Dendritic cell treated with granulocyte-macrophage colony-stimulating factor and Interleukin-4, amounts not matched to agents 40 ng/mL and 50 ng/mL, for 4 days (primary cell): ENCODE measurements at regions not wholly inside any gene's neighbourhood (a gene's known extent, or its start where the extent isn't known, plus 50 kb on each side); places are given as distances from the start of the nearest gene placed in this dataset.
A peak's percentile ranks its signal among the peaks of the same experiment; 100 is the strongest.

Experiments
- H3K27ac Mint-ChIP-seq: one replicate; pipeline ENCODE4 v1.8.0; 2022; ENCODE audit warnings: mild to moderate bottlenecking, mixed read lengths
- H3K27me3 Mint-ChIP-seq: one replicate; pipeline ENCODE4 v1.8.0; 2022; ENCODE audit warnings: mild to moderate bottlenecking, mixed read lengths
- H3K36me3 Mint-ChIP-seq: one replicate; pipeline ENCODE4 v1.8.0; 2022; ENCODE audit warnings: low read depth, mixed read lengths
- H3K4me1 Mint-ChIP-seq: one replicate; pipeline ENCODE4 v1.8.0; 2022; ENCODE audit warnings: low read depth, mixed read lengths
- H3K4me3 Mint-ChIP-seq: one replicate; pipeline ENCODE4 v1.8.0; 2022; ENCODE audit warnings: mild to moderate bottlenecking, moderate library complexity, mixed read lengths
- H3K9me3 Mint-ChIP-seq: one replicate; pipeline ENCODE4 v1.8.0; 2022; ENCODE audit warnings: mixed read lengths
- intact Hi-C: fragments of 100-400 bp; cut with micrococcal nuclease; formaldehyde crosslinking; loops from one replicate; pipeline ENCODE4 v1.15.0; 2022

DNA sequence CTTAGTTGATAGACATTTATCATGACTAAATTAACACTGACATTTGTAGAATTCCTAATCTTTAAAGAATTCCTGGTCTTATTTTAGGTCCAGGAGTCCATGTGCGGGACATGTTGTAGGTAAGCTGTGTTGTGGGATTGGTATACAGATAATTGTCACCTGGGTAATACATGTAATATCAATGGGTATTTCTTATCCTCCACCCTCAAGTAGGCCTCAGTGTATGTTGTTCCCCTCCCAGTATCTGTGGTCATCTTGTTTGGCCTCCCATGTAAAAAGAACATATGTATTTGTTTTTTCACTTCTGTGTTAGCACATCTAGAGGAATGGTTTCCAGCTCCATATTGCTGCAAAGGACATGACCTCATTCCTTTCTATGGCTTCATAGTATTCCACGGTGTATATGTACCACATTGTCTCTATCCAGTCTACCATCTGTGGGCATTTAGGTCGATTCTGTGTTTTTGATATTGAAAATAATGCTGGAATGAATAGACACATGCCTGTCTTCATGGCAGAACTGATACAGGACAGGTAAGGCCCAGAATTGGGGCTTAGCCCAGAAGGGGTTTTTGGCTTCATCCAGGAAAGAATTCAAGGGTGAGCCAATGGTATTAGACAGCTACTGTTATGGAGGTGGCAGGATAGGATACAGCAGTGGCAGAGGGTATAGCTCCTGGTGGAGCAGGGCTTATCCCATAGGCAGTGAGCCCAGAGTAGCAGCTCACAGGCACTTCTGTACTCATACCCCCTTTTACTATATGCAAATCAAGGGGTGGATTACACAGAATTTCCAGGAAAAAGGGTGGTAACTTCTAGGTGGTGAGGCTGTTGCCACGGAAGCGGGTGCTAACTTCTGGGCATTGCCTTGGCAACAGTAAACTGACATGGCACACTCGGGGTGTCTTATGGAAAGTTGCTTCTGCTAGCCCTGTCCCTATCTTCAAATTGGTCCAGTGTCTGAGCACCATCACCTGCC lies 66.1 kb upstream of the WDR1 start:
- Mint-ChIP-seq H3K4me1 (peaks cover 57% of the 10 kb centered on the region), H3K4me3 (no peak overlapping the region), H3K9me3 (no peaks in the 10 kb centered on the region), H3K27ac (no peak overlapping the region), H3K27me3 (no peaks in the 10 kb centered on the region), H3K36me3 (no peaks in the 10 kb centered on the region)
- intact Hi-C loops = no loop called here

DNA sequence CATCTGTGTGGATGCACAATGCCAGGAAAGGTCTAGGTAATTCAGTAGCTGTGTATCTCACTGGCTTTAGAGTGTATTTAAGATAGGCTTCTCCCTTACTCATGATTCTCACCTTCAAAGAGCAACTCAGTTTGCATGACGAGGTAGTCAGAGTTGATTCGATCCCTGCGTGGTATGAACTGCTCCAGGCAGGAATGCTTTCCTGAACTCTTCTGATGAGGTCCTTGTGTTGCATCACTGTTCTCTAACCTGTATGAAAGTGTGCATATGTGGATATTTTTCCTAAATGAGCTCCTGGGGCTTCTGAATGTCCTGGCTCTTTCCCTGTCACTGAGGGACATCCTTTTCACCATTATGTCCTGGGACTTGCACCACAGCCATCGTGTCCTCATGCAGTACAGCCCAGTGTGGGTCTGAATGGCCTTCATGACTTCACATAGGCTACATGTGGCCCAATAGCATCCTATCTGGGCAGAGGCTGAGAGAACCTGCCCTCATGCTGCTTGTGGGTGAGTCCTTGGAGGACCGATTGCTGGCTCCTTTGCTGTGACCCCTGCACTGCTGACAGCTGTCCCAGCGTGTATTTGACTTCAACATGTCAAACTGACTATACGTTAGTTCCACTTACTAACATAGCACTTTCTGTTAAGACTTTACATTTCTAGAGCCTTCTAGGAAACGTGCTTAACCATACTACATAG lies 65.3 kb upstream of the WDR1 start:
- intact Hi-C loops = no loop called here
- H3K4me1 Mint-ChIP-seq = peaks cover 56% of the 10 kb centered on the region
- H3K27ac Mint-ChIP-seq = peak overlapping the region; percentile 76
- no peak overlapping the region for H3K4me3 Mint-ChIP-seq
- no peaks in the 10 kb centered on the region for H3K36me3 Mint-ChIP-seq
- H3K27me3 Mint-ChIP-seq = no peaks in the 10 kb centered on the region
- no peaks in the 10 kb centered on the region for H3K9me3 Mint-ChIP-seq

GRCh38 chr4:10180927-10181744 lies 64.5 kb upstream of the WDR1 start:
- Mint-ChIP-seq H3K4me1 (peaks cover 50% of the 10 kb centered on the region), H3K27ac (peak overlapping the region; percentile 76), H3K27me3 (no peaks in the 10 kb centered on the region), H3K36me3 (no peaks in the 10 kb centered on the region), H3K9me3 (no peaks in the 10 kb centered on the region), H3K4me3 (peak overlapping the region; percentile 35)
- intact Hi-C loops = no loop called here

GRCh38 chr4:10180603-10180926 lies 64.0 kb upstream of the WDR1 start:
- H3K27ac Mint-ChIP-seq = peak overlapping the region; percentile 76
- no peaks in the 10 kb centered on the region for H3K36me3 Mint-ChIP-seq
- no peaks in the 10 kb centered on the region for H3K9me3 Mint-ChIP-seq
- no peaks in the 10 kb centered on the region for H3K27me3 Mint-ChIP-seq
- no peak overlapping the region for H3K4me3 Mint-ChIP-seq
- intact Hi-C loops = no loop called here
- H3K4me1 Mint-ChIP-seq = peaks cover 50% of the 10 kb centered on the region

DNA sequence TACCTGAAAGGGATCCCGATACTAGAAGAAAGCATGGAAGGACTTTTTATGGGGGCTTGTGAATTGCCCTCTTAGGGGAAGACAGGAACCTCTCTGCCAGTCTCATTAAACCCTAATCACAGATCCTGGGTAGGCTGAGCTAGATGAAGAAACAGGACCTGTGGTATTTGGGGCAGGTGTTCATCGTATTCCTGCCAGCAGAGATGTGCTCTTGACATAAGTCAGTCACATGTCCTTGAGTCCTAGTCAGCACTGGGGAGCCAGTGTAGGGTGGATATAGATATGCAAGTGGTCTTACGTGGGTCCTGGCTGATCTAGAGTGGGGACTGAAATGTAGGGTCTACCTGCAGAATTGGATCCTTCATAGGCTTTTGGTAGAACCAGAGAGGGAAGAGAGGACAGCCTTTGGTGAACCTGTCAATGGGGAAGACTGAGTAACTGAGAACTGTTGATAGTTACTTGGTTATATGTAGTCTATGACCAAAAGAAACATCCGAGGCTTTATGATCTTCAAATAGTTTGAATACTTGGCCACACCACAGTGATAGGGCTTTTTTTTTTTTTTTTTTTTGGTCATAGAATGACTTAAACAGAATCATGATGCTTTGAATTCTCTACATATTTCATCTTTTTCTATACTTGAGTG lies 63.5 kb upstream of the WDR1 start:
- Mint-ChIP-seq H3K36me3 (no peaks in the 10 kb centered on the region), H3K4me1 (peaks cover 50% of the 10 kb centered on the region), H3K9me3 (no peaks in the 10 kb centered on the region), H3K27ac (peak overlapping the region; percentile 76), H3K27me3 (no peaks in the 10 kb centered on the region), H3K4me3 (no peak overlapping the region)
- intact Hi-C loops = no loop called here

DNA sequence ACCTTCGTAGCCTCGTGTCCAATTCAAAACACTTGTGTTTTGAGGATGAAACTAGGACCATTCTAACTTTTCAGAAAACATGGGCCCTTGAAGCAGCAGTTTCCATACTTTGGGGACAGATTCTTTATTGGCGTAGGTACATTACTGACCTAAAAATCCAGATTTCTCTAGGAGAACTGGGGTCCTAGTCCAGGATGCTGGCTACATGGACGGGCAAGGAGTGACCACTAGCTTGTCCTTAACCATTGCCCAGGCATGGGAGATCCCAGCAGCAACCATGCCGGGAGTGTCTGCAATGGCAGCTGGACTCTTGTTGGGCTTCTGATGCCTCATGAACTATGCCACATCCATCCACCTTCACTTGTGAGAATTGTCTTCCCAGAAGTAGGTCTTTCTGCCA lies 62.2 kb upstream of the WDR1 start:
- Mint-ChIP-seq H3K27me3 (no peaks in the 10 kb centered on the region), H3K9me3 (no peaks in the 10 kb centered on the region), H3K4me1 (peaks cover 42% of the 10 kb centered on the region), H3K4me3 (no peak overlapping the region), H3K27ac (no peak overlapping the region), H3K36me3 (no peaks in the 10 kb centered on the region)
- intact Hi-C loops = no loop called here

GRCh38 chr4:10175626-10176025 lies 59.0 kb upstream of the WDR1 start:
- intact Hi-C loops = no loop called here
- Mint-ChIP-seq H3K27me3 (no peaks in the 10 kb centered on the region), H3K4me1 (peaks cover 24% of the 10 kb centered on the region), H3K36me3 (no peaks in the 10 kb centered on the region), H3K4me3 (no peak overlapping the region), H3K9me3 (no peaks in the 10 kb centered on the region), H3K27ac (no peak overlapping the region)

GRCh38 chr4:10173754-10174749 lies 57.5 kb upstream of the WDR1 start:
- peaks cover 13% of the 10 kb centered on the region for H3K4me1 Mint-ChIP-seq
- H3K36me3 Mint-ChIP-seq = no peaks in the 10 kb centered on the region
- intact Hi-C loops = no loop called here
- no peaks in the 10 kb centered on the region for H3K27me3 Mint-ChIP-seq
- H3K27ac Mint-ChIP-seq = no peak overlapping the region
- H3K9me3 Mint-ChIP-seq = no peaks in the 10 kb centered on the region
- H3K4me3 Mint-ChIP-seq = no peak overlapping the region

DNA sequence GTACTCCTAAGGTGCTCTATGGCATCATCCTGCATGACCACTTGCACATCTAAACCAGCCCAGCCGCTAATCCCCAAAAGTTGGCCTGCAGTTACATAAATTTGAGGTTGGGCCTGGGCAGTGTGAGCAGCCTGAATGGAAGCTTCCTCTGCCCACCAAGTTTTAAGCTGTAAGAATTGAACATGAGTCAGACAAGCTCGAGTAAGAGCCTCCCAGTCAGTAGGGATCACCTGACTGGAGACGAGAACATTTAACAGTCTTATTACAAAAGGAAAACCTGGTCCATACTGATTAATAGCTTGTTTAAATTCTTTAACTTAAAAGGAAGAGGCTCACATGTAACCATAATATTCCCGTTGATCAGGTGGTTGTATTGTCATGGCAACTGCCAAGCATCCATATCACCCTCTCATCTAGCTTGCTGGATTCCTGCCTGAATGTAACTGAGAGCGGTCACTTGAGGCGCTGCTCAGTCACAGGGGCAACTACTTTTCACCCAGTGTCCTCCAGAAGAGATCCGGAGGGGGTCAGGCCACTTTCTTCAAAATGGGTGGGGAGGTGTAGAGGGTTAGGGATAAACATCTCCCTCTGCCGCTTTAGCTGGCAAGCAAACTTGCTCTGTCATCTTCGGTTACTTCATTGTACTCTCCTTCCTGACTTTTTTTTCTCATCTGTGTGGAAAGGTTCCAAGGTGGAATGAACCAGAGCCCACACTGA lies 56.6 kb upstream of the WDR1 start:
- no peak overlapping the region for H3K4me3 Mint-ChIP-seq
- no peaks in the 10 kb centered on the region for H3K9me3 Mint-ChIP-seq
- H3K27me3 Mint-ChIP-seq = no peaks in the 10 kb centered on the region
- H3K36me3 Mint-ChIP-seq = no peaks in the 10 kb centered on the region
- H3K27ac Mint-ChIP-seq = no peak overlapping the region
- H3K4me1 Mint-ChIP-seq = peaks cover 13% of the 10 kb centered on the region
- intact Hi-C loops = no loop called here

DNA sequence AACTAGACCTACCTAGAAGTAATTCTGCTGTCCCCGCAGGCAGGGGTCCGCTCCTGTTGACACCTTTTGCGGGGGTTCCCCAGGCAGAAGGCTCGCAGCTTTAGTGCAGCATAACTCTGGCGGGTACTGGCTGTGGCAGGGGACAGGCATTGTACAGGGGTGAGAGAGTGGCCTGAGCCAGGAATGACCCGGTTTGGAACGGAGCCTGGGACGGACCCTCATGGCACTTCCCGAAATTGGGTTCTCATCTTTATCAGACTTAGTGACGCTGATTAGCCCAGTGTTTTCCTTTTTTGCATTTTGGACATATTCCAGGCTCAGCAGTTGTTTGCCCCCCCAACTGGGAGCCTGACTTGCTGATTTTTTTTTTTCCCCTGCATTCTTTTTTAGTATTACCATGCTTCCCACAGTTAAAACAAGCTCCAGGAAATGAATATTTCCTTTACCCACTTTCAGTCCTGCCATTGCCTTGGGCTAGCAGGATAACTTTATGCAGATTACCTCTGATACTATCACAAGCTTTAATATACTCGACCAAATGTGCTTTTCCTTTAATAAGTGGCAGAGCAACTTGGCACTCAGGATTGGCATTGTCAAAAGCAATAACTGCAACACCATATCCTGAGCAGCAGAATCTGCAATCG lies 55.8 kb upstream of the WDR1 start:
- Mint-ChIP-seq H3K9me3 (no peaks in the 10 kb centered on the region), H3K27me3 (no peaks in the 10 kb centered on the region), H3K4me3 (no peak overlapping the region), H3K27ac (no peak overlapping the region), H3K36me3 (no peaks in the 10 kb centered on the region), H3K4me1 (peaks cover 13% of the 10 kb centered on the region)
- intact Hi-C loops = no loop called here

DNA sequence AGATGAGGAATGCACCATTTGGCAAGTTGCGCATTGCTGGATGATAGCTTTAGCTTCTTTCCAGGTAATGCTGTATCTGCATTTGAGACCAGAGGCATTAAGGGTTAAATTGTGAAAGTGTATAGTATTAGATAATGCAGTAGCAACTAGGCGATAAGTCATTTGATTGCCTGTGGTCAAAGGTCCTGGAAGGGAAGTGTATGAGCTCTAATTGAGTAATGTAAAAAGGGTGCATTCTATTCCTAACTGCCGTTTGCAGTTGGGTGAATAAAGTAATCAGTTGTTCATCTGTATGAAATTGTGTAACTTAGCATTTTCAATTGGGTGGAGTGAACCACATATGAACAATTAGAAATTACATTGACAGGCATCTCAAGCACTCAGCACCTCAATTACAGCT lies 54.5 kb upstream of the WDR1 start:
- Mint-ChIP-seq H3K4me1 (peaks cover 13% of the 10 kb centered on the region), H3K36me3 (no peaks in the 10 kb centered on the region), H3K27me3 (no peaks in the 10 kb centered on the region), H3K9me3 (no peaks in the 10 kb centered on the region), H3K4me3 (no peak overlapping the region), H3K27ac (no peak overlapping the region)
- intact Hi-C loops = no loop called here

GRCh38 chr4:10169839-10170387 lies 53.3 kb upstream of the WDR1 start:
- Mint-ChIP-seq H3K9me3 (no peaks in the 10 kb centered on the region), H3K27me3 (no peaks in the 10 kb centered on the region), H3K27ac (no peak overlapping the region), H3K4me1 (peaks cover 13% of the 10 kb centered on the region), H3K36me3 (no peaks in the 10 kb centered on the region), H3K4me3 (no peak overlapping the region)
- intact Hi-C loops = no loop called here
